HEK293 (cell line): ENCODE measurements at regions not wholly inside any gene's neighbourhood (a gene's known extent, or its start where the extent isn't known, plus 50 kb on each side); places are given as distances from the start of the nearest gene placed in this dataset.

Experiments
- CTCF ChIA-PET: fragments of 350-600 bp; formaldehyde crosslinking; extraction: SDS; loops from one replicate; lab custom pipeline; 2021; ENCODE audit warnings: antibody characterized with exemption; lab: Yijun Ruan, JAX
- POLR2A ChIA-PET: fragments of 300-600 bp; formaldehyde crosslinking; extraction: SDS; loops from one replicate; lab custom pipeline; 2020; ENCODE audit warnings: antibody characterized with exemption, inconsistent platforms; lab: Yijun Ruan, JAX
- H3K27ac ChIP-seq: fragments of 200-500 bp; sonication (Bioruptor generic); 2 replicates; pipeline ENCODE4 v1.5.1; 2014; ENCODE audit warnings: low read depth, low read length, control low read depth, inconsistent platforms; ENCODE audit errors: extremely low read depth
- H3K36me3 ChIP-seq, 2 experiments: fragments of 200-500 bp in 1 of 2; sonication (Bioruptor generic) in 1 of 2; 1 replicate in 1 of 2; 2 replicates in 1 of 2; pipeline ENCODE4 v1.5.1; 2014 to 2017; ENCODE audit warnings: inconsistent platforms in 2 of 2, low read length in 2 of 2; ENCODE audit not compliant: control insufficient read depth in 2 of 2, insufficient read depth in 1 of 2
- H3K4me1 ChIP-seq: fragments of 200-500 bp; sonication (Bioruptor generic); 2 replicates; pipeline ENCODE4 v1.5.1; 2014; ENCODE audit warnings: mild to moderate bottlenecking, low read length, inconsistent platforms; ENCODE audit not compliant: control insufficient read depth, insufficient read depth
- H3K4me3 ChIP-seq: 2 replicates; pipeline ENCODE4 v1.5.1; 2011; ENCODE audit warnings: low read depth, mild to moderate bottlenecking, control low read depth, low read length, moderate library complexity
- H3K9me3 ChIP-seq: fragments of 200-500 bp; sonication (Bioruptor generic); 2 replicates; pipeline ENCODE4 v1.5.1; 2014; ENCODE audit warnings: low read depth, low read length, inconsistent platforms; ENCODE audit not compliant: control insufficient read depth, insufficient read depth
- ATF2 ChIP-seq: fragments of 450-650 bp; formaldehyde crosslinking; IDR thresholded peaks from 2 replicates; pipeline ENCODE4 v1.5.1; 2016; ENCODE audit warnings: missing biosample characterization, missing genetic modification characterization, low read depth
- BCL11B ChIP-seq: fragments of 450-650 bp; formaldehyde crosslinking; IDR thresholded peaks from 2 replicates; pipeline ENCODE4 v1.5.1; 2016; ENCODE audit warnings: low read depth, missing biosample characterization, missing genetic modification characterization
- CTCF ChIP-seq: fragments of 450-650 bp; formaldehyde crosslinking; IDR thresholded peaks from 2 replicates; pipeline ENCODE4 v1.5.1; 2016; ENCODE audit warnings: missing biosample characterization, missing genetic modification characterization
- HOXC10 ChIP-seq: sonication (generic); formaldehyde crosslinking; IDR thresholded peaks from 2 replicates; pipeline ENCODE4 v1.8.1; 2023; ENCODE audit warnings: mild to moderate bottlenecking, missing genetic modification reagents
- KLF8 ChIP-seq: fragments of 450-650 bp; formaldehyde crosslinking; IDR thresholded peaks from 2 replicates; pipeline ENCODE4 v1.5.1; 2016; ENCODE audit warnings: missing biosample characterization, missing genetic modification characterization
- PBX3 ChIP-seq: sonication (generic); formaldehyde crosslinking; IDR thresholded peaks from 2 replicates; pipeline ENCODE4 v1.8.1; 2022; ENCODE audit warnings: mild to moderate bottlenecking, moderate library complexity, missing genetic modification reagents
- SCRT2 ChIP-seq: fragments of 450-650 bp; formaldehyde crosslinking; IDR thresholded peaks from 2 replicates; pipeline ENCODE4 v1.5.1; 2016; ENCODE audit warnings: missing biosample characterization, missing genetic modification characterization
- YY2 ChIP-seq: fragments of 450-650 bp; formaldehyde crosslinking; IDR thresholded peaks from 2 replicates; pipeline ENCODE4 v1.5.1; 2016; ENCODE audit warnings: missing biosample characterization, missing genetic modification characterization
- ZBTB8A ChIP-seq: fragments of 450-650 bp; formaldehyde crosslinking; IDR thresholded peaks from 2 replicates; pipeline ENCODE4 v1.5.1; 2016; ENCODE audit warnings: missing biosample characterization, missing genetic modification characterization
- ZNF112 ChIP-seq: fragments of 450-650 bp; formaldehyde crosslinking; IDR thresholded peaks from 2 replicates; pipeline ENCODE4 v1.5.0; 2017; ENCODE audit warnings: missing biosample characterization, missing genetic modification characterization
- ZNF274 ChIP-seq, 2 experiments: fragments of 200-500 bp in 1 of 2; fragments of 450-650 bp in 1 of 2; sonication (Bioruptor generic) in 1 of 2; formaldehyde crosslinking in 1 of 2; IDR thresholded peaks; 2 replicates each; pipeline versions ENCODE4 v1.5.1 to v1.6.1; 2014 to 2016; ENCODE audit warnings: borderline replicate concordance in 1 of 2, inconsistent platforms in 1 of 2, low read length in 1 of 2, missing biosample characterization in 1 of 2, missing genetic modification characterization in 1 of 2
- ZNF398 ChIP-seq: fragments of 450-650 bp; formaldehyde crosslinking; IDR thresholded peaks from 2 replicates; pipeline ENCODE4 v1.5.1; 2017; ENCODE audit warnings: missing biosample characterization, missing genetic modification characterization
- ZNF423 ChIP-seq: fragments of 450-650 bp; formaldehyde crosslinking; IDR thresholded peaks from 2 replicates; pipeline ENCODE4 v1.5.1; 2016; ENCODE audit warnings: missing biosample characterization, missing genetic modification characterization
- ZNF449 ChIP-seq: fragments of 450-650 bp; formaldehyde crosslinking; IDR thresholded peaks from 2 replicates; pipeline ENCODE4 v1.5.1; 2017; ENCODE audit warnings: missing biosample characterization, mild to moderate bottlenecking, missing genetic modification characterization, moderate library complexity
- ZNF48 ChIP-seq: fragments of 450-650 bp; formaldehyde crosslinking; IDR thresholded peaks from 2 replicates; pipeline ENCODE4 v1.5.1; 2016; ENCODE audit warnings: missing biosample characterization, missing genetic modification characterization
- ZNF514 ChIP-seq: fragments of 450-650 bp; formaldehyde crosslinking; IDR thresholded peaks from 2 replicates; pipeline ENCODE4 v1.5.1; 2016; ENCODE audit warnings: missing biosample characterization, missing genetic modification characterization
- ZNF518A ChIP-seq: fragments of 450-650 bp; formaldehyde crosslinking; conservative IDR thresholded peaks from 2 replicates; pipeline ENCODE4 v1.5.1; 2016; ENCODE audit warnings: low read depth, missing biosample characterization, missing genetic modification characterization
- ZNF768 ChIP-seq: fragments of 450-650 bp; formaldehyde crosslinking; IDR thresholded peaks from 2 replicates; pipeline ENCODE4 v1.5.1; 2018; ENCODE audit warnings: missing biosample characterization, mild to moderate bottlenecking, missing genetic modification characterization

- CTCF ChIA-PET: no interaction called here
- H3K4me1 ChIP-seq: no peaks in the 10 kb centered on the region
These were observed 117.0 kb downstream of the KBTBD2 start for GRCh38 chr7:32774541-32774951.

More at GRCh38 chr7:32774541-32774951, 117.0 kb downstream of the KBTBD2 start:
- H3K27ac ChIP-seq: no peak overlapping the region
- no peak for TF ChIP-seq ZNF518A (tag by site-specific recombination)
- TF ChIP-seq ATF2: no peak
- TF ChIP-seq ZNF398 (tag by site-specific recombination): no peak
- no peak for TF ChIP-seq ZNF449 (tag by site-specific recombination)
- no peak for TF ChIP-seq ZBTB8A (tag by site-specific recombination)
- TF ChIP-seq ZNF48 (tag by site-specific recombination): no peak
- no peak for TF ChIP-seq CTCF (tag by site-specific recombination)
- no peak for TF ChIP-seq ZNF768 (tag by site-specific recombination)
- TF ChIP-seq SCRT2 (tag by site-specific recombination): no peak
- TF ChIP-seq KLF8 (tag by site-specific recombination): no peak
- no peak for TF ChIP-seq ZNF274 (IDR thresholded peaks at IDR 0.05; ENCODE audit: low read length)
- no peak for TF ChIP-seq ZNF274 (tag by site-specific recombination; IDR thresholded peaks at IDR 0.05; ENCODE audit: borderline replicate concordance)
- no peak for TF ChIP-seq BCL11B
- TF ChIP-seq ZNF423: no peak
- TF ChIP-seq PBX3: no peak
- no peak for TF ChIP-seq YY2
- TF ChIP-seq ZNF514 (tag by site-specific recombination): no peak
- TF ChIP-seq HOXC10 (CRISPR knock-in tag): no peak
- TF ChIP-seq ZNF112 (tag by site-specific recombination): no peak
- TF ChIP-seq, all 188 proteins: peak for 0
- POLR2A ChIA-PET: no interaction called here
- no peaks in the 10 kb centered on the region for H3K36me3 ChIP-seq
- no peak overlapping the region for H3K4me3 ChIP-seq
- no peaks in the 10 kb centered on the region for H3K9me3 ChIP-seq
